Fibroblast of lung (primary cell): ENCODE measurements at regions not wholly inside any gene's neighbourhood (a gene's known extent, or its start where the extent isn't known, plus 50 kb on each side); places are given as distances from the start of the nearest gene placed in this dataset.

Source experiments
- DNase-seq, 2 donors: peaks; one replicate each; pipeline versions ENCODE4 v3.0.0 to v3.0.0-alpha.2; 2010; ENCODE audit warnings: low read depth in 2 of 2
- H2AFZ ChIP-seq: 2 replicates; pipeline ENCODE4 v1.5.1; 2012; ENCODE audit warnings: low read length, control low read depth, inconsistent platforms
- H3K27ac ChIP-seq: 2 replicates; pipeline ENCODE4 v1.5.1; 2011; ENCODE audit warnings: low read length, control low read depth; ENCODE audit not compliant: insufficient read depth
- H3K27me3 ChIP-seq: 2 replicates; pipeline ENCODE4 v1.5.1; 2011; ENCODE audit warnings: mild to moderate bottlenecking, low read length; ENCODE audit not compliant: control insufficient read depth, insufficient read depth
- H3K36me3 ChIP-seq: 2 replicates; pipeline ENCODE4 v1.5.1; 2011; ENCODE audit warnings: low read length; ENCODE audit not compliant: control insufficient read depth, insufficient read depth
- H3K4me1 ChIP-seq: 2 replicates; pipeline ENCODE4 v1.5.1; 2011; ENCODE audit warnings: low read length; ENCODE audit not compliant: control insufficient read depth, insufficient read depth; ENCODE audit errors: extremely low read depth
- H3K4me2 ChIP-seq: 2 replicates; pipeline ENCODE4 v1.5.1; 2011; ENCODE audit warnings: low read length, control low read depth; ENCODE audit not compliant: insufficient read depth; ENCODE audit errors: extremely low read depth
- H3K4me3 ChIP-seq, 4 experiments: fragments of 200-600 bp in 1 of 4; sonication (generic) in 1 of 4; replicated peaks in 1 of 4; 2 replicates each; pipeline ENCODE4 v1.5.1; 2011 to 2016; ENCODE audit warnings: low read length in 4 of 4, low read depth in 3 of 4, mild to moderate bottlenecking in 3 of 4, control low read depth in 2 of 4, inconsistent platforms in 1 of 4, mixed read lengths in 1 of 4; ENCODE audit not compliant: insufficient read depth in 1 of 4; ENCODE audit errors: control extremely low read depth in 1 of 4
- H3K79me2 ChIP-seq: 2 replicates; pipeline ENCODE4 v1.5.1; 2012; ENCODE audit warnings: mild to moderate bottlenecking, low read length, inconsistent platforms; ENCODE audit not compliant: control insufficient read depth, insufficient read depth
- H3K9ac ChIP-seq: 2 replicates; pipeline ENCODE4 v1.5.1; 2011; ENCODE audit warnings: mild to moderate bottlenecking, low read length, control low read depth; ENCODE audit not compliant: insufficient read depth
- H3K9me3 ChIP-seq: 2 replicates; pipeline ENCODE4 v1.5.1; 2012; ENCODE audit warnings: low read depth, low read length; ENCODE audit not compliant: control insufficient read depth, insufficient read depth
- H4K20me1 ChIP-seq: 2 replicates; pipeline ENCODE4 v1.5.1; 2011; ENCODE audit warnings: low read length; ENCODE audit not compliant: control insufficient read depth, insufficient read depth; ENCODE audit errors: extremely low read depth
- CTCF ChIP-seq, 2 donors: IDR thresholded peaks in 1 of 2; conservative IDR thresholded peaks in 1 of 2; 1 replicate in 1 of 2; 2 replicates in 1 of 2; pipeline ENCODE4 v1.5.1; 2011 to 2012; ENCODE audit warnings: low read length in 2 of 2, control low read depth in 1 of 2, inconsistent platforms in 1 of 2, low read depth in 1 of 2, mild to moderate bottlenecking in 1 of 2
- EZH2 ChIP-seq: IDR thresholded peaks from 2 replicates; pipeline ENCODE4 v1.5.1; 2012; ENCODE audit warnings: low read length, control low read depth, mild to moderate bottlenecking; ENCODE audit errors: missing control alignments

- H3K9ac ChIP-seq: no peak overlapping the region
- no peak overlapping the region for H3K4me2 ChIP-seq
- no peaks in the 10 kb centered on the region for H4K20me1 ChIP-seq
- H3K79me2 ChIP-seq: no peaks in the 10 kb centered on the region
- no peak overlapping the region for H2AFZ ChIP-seq
- no peak overlapping the region for H3K4me3 ChIP-seq
- H3K4me1 ChIP-seq: no peaks in the 10 kb centered on the region
- H3K9me3 ChIP-seq: no peaks in the 10 kb centered on the region
- DNase-seq: peak in 1 of 2 donors; percentile 15
- no peak for TF ChIP-seq CTCF (conservative IDR thresholded peaks at IDR 0.05 in 1 of 2, IDR thresholded peaks at IDR 0.05 in 1 of 2; ENCODE audit: low read depth in 1 of 2, low read length in 2 of 2)
- no peak for TF ChIP-seq EZH2
- H3K27ac ChIP-seq: no peak overlapping the region
- H3K36me3 ChIP-seq: no peaks in the 10 kb centered on the region
- H3K27me3 ChIP-seq: no peaks in the 10 kb centered on the region
Observed at GRCh38 chr1:188499690-188500089, 1670.9 kb downstream of the PLA2G4A start.

- H3K27ac ChIP-seq: no peak overlapping the region
- H3K36me3 ChIP-seq: no peaks in the 10 kb centered on the region
- no peak overlapping the region for H2AFZ ChIP-seq
- H3K27me3 ChIP-seq: no peaks in the 10 kb centered on the region
- no peaks in the 10 kb centered on the region for H4K20me1 ChIP-seq
- DNase-seq: no peak
- H3K9ac ChIP-seq: no peak overlapping the region
- H3K4me3 ChIP-seq: no peak overlapping the region
- no peak overlapping the region for H3K4me2 ChIP-seq
- H3K79me2 ChIP-seq: no peaks in the 10 kb centered on the region
- no peaks in the 10 kb centered on the region for H3K4me1 ChIP-seq
- no peak for TF ChIP-seq EZH2
- no peak for TF ChIP-seq CTCF (conservative IDR thresholded peaks at IDR 0.05 in 1 of 2, IDR thresholded peaks at IDR 0.05 in 1 of 2; ENCODE audit: low read depth in 1 of 2, low read length in 2 of 2)
- H3K9me3 ChIP-seq: no peaks in the 10 kb centered on the region
Observed at GRCh38 chr1:188514917-188515316, 1686.2 kb downstream of the PLA2G4A start.

GRCh38 chr1:188517139-188517538 is 1688.4 kb downstream of the PLA2G4A start:
- no peak overlapping the region for H3K4me2 ChIP-seq
- no peak overlapping the region for H3K9ac ChIP-seq
- no peak overlapping the region for H3K27ac ChIP-seq
- H3K4me3 ChIP-seq: no peak overlapping the region
- H3K9me3 ChIP-seq: no peaks in the 10 kb centered on the region
- TF ChIP-seq CTCF (conservative IDR thresholded peaks at IDR 0.05 in 1 of 2, IDR thresholded peaks at IDR 0.05 in 1 of 2; ENCODE audit: low read depth in 1 of 2, low read length in 2 of 2) (no peak), EZH2 (no peak)
- H3K36me3 ChIP-seq: no peaks in the 10 kb centered on the region
- DNase-seq: no peak
- H4K20me1 ChIP-seq: no peaks in the 10 kb centered on the region
- no peaks in the 10 kb centered on the region for H3K27me3 ChIP-seq
- no peaks in the 10 kb centered on the region for H3K4me1 ChIP-seq
- no peaks in the 10 kb centered on the region for H3K79me2 ChIP-seq
- H2AFZ ChIP-seq: no peak overlapping the region
